B cell (primary cell): ENCODE measurements at regions not wholly inside any gene's neighbourhood (a gene's known extent, or its start where the extent isn't known, plus 50 kb on each side); places are given as distances from the start of the nearest gene placed in this dataset.

Source experiments
- CTCF ChIP-seq: fragments of 200-600 bp; IDR thresholded peaks from one replicate; pipeline ENCODE4 v1.8.0; 2022; ENCODE audit warnings: antibody characterized with exemption, mild to moderate bottlenecking
- EZH2 ChIP-seq: IDR thresholded peaks from 2 replicates; pipeline ENCODE4 v1.6.1; 2012; ENCODE audit warnings: borderline replicate concordance, low read depth, mild to moderate bottlenecking, moderate library complexity, low read length; ENCODE audit not compliant: insufficient read depth, poor library complexity, severe bottlenecking

DNA sequence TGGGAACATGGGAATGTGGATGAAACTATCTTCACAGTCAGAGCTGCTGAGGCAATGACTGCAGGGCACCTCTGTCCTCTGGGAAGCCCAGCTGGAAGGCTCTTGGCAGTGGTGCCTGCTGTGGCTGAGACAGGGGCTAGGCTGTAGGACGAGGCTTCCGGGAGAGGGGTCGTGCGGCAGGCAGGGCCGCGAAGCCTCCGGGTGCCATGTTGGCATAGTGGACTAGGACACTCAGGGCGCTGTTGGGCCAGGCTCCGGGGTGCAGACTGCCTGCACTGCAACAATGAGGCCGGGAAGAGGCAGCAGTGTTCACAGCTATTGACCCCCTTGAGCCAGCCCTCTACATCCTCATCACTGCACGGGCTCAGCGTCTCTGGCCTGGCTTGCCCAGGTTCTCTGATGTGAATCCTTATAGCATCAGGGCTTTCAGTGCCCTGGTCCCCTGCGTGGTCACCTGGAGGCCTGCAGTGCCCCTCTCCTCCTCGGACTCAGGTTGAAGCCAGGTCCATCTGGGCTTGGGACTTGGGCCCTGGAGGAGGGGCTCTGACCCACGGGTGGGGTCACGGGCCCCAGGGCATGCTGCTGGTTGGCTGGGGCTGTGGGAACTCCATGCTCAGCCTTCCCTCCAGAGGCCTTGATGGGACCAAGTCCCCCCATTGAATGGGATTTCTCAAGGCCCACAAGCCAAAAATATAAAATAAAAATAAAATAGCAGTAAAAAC is 91.6 kb downstream of the TNFRSF13B start:
- TF ChIP-seq CTCF: no peak
- TF ChIP-seq EZH2: no peak
